Activated CD8-positive, alpha-beta memory T cell treated with anti-CD3 and anti-CD28 coated beads for 1 hour (primary cell): ENCODE measurements at regions not wholly inside any gene's neighbourhood (a gene's known extent, or its start where the extent isn't known, plus 50 kb on each side); places are given as distances from the start of the nearest gene placed in this dataset.
"Not testable (repeated sequence)": the region's sequence is repeated elsewhere in the genome, so short reads cannot be mapped to it uniquely, and the experiment has no call there.

Source experiments
- DNase-seq, 2 donors: peaks; one replicate each; pipeline ENCODE4 v3.0.0-alpha.2; 2020; ENCODE audit warnings: low read depth in 1 of 2; ENCODE audit errors: extremely low read depth in 1 of 2

- DNase-seq = no peak
Observed at GRCh38 chr12:4822572-4822971, 87.1 kb upstream of the KCNA1 start.

DNA sequence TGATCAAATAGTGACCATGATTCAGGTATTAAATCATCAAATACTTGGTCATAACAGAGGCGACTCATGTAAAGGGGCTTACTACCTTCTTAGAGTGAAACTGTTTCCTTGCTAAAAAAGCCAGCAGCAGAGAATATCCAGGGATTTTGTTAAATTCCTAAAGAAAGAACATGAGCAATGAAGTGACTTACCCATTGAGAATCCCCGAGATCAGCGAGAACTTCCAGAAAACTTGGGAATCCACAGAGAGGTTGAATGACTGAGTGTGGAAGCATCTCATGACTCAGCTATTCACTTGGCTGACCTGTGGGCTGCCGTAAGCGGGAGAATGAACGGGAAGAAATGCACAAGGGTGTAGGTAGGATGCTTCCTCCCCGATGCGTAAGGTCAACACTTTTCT, 85.3 kb upstream of the KCNA1 start:
- no peak for DNase-seq

DNA sequence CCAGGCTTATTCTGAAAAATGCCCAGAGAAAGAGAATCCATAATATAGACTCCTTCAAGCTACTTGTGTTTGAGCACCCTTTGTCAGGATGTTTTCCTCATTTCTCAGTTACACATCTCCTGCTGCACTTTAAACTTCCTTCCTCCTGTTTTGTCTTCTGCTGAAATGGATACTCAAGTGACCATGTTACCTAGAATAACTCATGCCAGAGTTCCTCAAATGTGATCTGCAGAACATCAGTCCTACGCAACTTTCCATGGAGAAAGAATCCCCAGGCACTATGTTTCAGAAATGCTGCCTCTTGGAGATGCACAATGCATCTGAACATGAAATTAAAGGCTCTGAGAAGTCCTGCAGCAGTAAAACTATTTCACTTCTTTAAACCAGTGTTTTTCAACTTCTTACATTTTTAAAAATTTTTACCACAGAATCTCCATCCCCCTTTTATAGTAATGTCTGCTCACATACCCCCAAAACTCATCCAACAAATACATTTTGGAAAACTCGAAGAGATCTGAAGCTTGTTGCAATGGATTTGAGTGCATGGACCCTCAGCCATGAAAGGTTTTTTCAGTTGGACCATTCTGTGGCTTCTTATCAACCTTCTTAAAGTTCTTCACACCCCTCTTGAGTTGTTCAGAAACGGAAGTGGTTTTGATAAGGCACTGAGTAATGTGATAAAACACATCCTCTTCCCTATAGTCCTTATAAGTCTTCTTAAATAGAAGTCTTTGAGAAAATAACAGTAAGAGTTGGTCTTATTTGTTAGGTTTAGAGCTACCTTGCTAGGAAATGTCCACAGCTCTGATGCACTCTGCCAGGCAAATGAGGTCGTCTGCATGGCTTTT, 84.5 kb upstream of the KCNA1 start:
- DNase-seq = no peak

- no peak for DNase-seq
Observed at GRCh38 chr12:4826909-4827308, 82.8 kb upstream of the KCNA1 start.

DNA sequence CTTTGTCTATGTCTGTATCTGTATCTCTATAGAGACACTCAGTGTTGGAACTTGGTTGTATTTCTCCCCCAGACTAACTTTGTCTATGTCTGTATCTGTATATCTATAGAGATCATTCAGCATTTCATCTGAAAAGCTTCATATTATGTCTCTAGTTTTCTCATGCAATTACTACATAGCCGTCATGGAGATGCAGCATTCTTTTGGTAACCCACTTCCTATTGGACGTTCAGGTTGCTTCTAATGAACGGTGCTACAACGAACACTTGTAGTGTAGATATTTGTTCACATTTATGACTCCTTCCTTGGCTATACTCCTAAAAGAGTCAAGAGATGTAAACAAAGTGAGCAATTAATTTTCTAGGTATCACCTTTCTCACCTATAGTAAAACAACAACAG, 81.5 kb upstream of the KCNA1 start:
- DNase-seq = no peak

DNA sequence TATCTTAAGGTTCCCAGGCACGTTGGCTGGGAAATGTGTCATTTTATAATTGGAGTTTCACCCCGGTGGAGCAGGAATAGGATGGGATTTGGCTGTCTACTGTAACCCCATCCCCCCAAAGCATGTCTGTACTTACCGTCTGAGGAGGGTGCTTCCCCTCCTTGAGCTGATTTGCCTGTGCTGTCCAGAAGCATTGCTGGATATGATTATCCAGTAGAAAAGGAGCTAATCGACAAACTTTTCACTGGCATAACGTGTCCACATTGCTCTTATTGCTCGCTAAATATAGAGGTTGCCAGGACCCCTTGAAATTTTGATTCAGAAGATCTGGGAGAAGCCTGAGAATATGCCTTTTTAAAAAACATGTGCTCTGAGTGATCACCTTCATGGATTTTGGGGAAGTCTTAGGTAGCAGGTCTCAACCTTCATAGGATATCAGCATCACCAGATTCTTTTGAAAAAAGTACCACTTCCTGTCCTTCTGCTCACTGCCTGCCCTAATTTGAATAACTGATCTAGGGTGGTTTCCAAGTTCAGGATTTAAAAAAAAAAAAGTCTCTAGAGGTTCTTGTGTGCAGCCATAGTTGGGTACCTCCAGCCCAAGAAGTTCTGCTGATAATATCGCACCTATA, 80.4 kb upstream of the KCNA1 start:
- no peak for DNase-seq

DNA sequence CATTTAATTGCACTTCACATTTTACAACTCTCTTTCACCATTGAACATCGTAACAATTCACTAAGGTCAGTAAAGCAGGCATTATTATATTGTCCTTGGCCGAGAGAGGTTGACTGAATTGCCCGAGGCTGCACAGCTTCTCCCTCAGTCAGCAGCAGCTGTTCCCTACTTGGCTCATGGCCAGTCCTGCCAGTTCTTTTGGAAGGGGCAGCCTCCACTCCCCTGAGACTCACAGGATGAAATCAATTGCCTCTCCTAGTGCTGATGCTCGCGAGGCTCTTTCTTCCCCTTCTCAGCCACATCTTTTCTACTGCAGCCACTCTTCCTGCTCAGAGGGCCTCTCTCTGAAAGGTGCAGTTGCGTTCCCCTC, 79.9 kb upstream of the KCNA1 start:
- no peak for DNase-seq

GRCh38 chr12:4830556-4831210, 79.0 kb upstream of the KCNA1 start:
- no peak for DNase-seq

- no peak for DNase-seq
Observed at GRCh38 chr12:4833053-4833452, 76.7 kb upstream of the KCNA1 start.

DNA sequence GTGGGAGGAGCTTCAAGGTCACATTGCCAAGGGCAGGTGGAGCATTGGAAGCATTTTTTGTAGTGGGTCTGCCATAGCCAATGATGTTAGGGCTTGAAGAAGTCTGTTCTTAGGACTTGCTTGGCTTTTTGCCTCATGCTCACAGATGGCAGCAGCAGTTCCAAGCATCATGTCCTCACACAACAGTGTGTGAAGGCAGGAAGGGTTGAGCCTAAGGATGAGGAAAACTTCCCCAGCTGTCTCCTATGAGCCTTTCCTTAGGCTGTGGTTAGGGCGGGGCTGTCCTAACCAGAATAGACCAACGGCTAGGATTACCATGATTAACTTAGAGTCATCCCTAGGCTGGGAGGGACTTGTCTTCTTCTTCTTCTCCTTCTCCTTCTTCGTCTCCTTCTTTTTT, 76.2 kb upstream of the KCNA1 start:
- no peak for DNase-seq

DNA sequence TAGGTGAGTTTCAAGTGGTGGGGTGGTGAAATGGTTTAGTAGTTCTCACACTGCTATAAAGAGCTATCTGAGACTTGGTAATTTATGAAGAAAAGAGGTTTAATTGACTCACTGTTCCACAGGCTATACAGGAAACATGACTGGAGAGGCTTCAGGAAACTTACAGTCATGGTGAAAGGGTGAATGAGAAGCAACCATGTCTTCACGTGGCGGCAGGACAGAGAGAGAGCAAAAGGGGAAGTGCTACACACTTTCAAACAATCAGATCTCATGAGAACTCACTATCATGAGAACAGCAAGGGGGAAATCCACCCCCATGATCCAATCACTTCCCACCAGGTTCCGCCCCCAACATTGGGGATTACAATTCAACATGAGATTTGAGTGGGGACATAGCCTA, 67.3 kb upstream of the KCNA1 start:
- DNase-seq = not testable (repeated sequence)

GRCh38 chr12:4843907-4844306, 65.8 kb upstream of the KCNA1 start:
- no peak for DNase-seq

DNA sequence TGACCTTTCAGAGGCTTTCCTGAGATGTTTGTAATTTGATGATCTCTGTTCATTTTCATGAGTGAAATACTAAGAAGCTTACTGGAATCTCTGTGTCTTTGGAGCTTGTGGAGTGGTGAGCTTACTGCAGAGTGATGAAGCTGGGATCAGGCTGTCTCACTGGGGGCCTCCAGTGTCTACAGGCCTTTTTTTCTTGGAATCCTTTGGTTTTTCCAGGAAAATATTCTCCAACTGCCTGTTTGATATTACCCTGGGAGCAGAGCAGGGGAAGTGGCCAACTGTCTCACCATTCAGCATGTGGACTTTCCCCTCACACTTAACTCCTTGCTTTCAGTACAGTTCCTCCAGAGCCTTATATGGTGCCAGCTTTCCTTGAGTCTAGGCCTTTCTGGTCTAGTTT, 62.0 kb upstream of the KCNA1 start:
- DNase-seq = no peak

DNA sequence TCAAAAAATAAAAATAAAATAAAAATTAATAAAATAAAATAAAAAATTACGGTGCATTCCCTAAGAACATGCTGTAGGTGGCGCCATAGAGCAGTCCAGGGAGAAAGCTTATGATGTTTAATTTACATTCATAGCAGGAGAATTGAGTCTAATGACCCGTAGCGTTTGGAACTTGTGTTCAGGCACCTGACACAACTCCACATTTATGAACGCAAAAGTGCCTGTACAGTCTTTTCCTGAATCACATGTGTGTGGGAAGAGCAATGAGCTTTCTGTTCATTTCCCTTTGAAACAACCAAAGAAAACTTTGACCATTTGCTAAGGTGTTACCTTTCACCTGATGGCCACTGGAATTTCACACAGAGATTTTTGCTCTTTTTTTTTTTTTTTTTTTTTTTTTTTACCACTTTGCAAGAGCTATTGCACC, 60.6 kb upstream of the KCNA1 start:
- no peak for DNase-seq

DNA sequence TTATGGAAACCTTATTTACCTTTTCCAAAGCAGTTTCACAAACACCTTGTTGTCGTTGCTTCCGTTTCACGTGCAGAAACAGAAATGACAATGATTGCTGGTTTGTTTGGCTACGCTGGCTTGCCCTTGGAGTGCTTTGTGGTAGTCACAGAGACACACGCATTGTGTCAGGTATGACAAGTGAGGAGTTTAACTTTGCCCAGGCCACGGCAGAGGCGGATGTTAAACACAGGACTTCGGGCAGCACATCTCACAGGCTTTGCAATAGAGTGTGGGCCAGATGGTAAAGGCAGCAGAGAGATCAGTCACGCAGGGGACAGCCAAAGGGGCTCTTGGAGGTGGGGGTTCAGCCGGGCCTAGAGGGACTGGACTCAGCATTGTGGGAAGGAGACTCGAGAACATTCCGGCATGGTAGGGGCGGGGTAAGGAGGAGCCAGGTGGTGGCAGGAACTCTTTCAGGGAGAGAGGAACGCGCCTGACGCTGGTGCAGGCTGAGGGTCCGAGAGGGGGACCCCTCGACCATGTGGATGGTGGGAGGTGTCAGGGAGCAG, 59.8 kb upstream of the KCNA1 start:
- no peak for DNase-seq

DNA sequence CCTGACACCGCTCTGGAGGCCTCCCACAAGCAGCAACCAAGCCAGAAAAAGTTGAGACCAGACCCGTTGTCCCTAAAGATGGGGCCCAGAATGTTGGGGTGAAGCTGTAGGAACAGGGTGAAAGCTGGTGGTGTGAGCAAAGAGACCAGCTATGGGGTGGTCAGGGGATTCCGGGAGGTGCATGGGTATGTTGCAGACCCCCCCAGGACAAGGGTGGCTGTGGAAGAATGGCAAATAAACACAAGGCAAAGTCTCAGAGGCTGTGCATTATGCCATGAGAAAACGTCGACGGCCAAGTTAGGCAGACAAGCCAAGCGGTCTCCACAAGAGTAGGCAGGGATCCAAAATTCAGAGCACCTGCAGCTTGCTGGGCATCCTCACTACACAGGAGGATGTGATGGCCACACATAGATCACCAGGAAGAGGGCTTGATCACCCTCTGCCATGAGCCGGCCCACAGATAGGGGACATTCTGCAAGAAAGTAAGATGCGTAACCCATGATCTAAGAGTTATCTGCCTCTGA, 58.8 kb upstream of the KCNA1 start:
- DNase-seq = no peak

GRCh38 chr12:4852308-4852707, 57.4 kb upstream of the KCNA1 start:
- DNase-seq = no peak

GRCh38 chr12:4852911-4853310, 56.8 kb upstream of the KCNA1 start:
- DNase-seq = no peak

- no peak for DNase-seq
Observed at GRCh38 chr12:4855121-4855924, 54.4 kb upstream of the KCNA1 start.

DNA sequence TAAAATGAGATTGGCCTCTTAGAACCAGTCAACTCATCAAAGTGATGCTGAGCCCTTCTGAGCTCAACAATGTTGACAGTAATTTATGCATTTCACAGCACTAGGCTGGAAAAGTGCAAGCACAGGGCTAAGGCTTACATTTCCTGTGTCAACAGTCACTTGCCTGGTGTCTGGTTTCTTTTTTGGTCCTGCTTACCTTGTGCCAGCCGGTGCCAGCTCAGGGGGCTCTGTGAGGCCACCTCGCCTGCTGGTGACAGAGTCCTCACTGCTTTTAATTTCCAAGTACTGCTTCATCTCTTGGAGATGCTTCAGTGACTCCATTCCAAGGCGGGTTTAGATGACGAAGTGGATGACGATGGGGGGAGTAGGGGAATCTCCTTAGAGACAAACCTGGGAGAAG, 53.1 kb upstream of the KCNA1 start:
- DNase-seq = no peak
